ENCODE measurements at regions not wholly inside any gene's neighbourhood (a gene's known extent, or its start where the extent isn't known, plus 50 kb on each side); places are given as distances from the start of the nearest gene placed in this dataset.

GRCh38 chr6:54048782-54049181 lies 62.5 kb upstream of the MLIP start:
- Histone ChIP-seq H3K36me3 (no peaks in the 10 kb centered on the region), H3K9me3 (no peaks in the 10 kb centered on the region), H3K4me3 (no peak overlapping the region), H3K27me3 (no peaks in the 10 kb centered on the region), H3K27ac (no peak overlapping the region), H3K4me1 (ENCODE audit: insufficient read depth) (peaks cover under 1% of the 10 kb centered on the region)
- DNase-seq, result no peak
- no peak for TF ChIP-seq POLR2A (IDR thresholded peaks at IDR 0.05)
- no peak for TF ChIP-seq EP300 (IDR thresholded peaks at IDR 0.05)
- no peak for TF ChIP-seq CTCF (IDR thresholded peaks at IDR 0.05)
- intact Hi-C loops (cut with DNase I), result no loop called here

- no peak for DNase-seq
- Histone ChIP-seq H3K36me3 (no peaks in the 10 kb centered on the region), H3K4me3 (no peak overlapping the region), H3K9me3 (no peaks in the 10 kb centered on the region), H3K27ac (no peak overlapping the region), H3K4me1 (ENCODE audit: insufficient read depth) (peaks cover 2% of the 10 kb centered on the region), H3K27me3 (no peaks in the 10 kb centered on the region)
- WGBS, 3 donors, result 20 to 28% (median 23%) methylated on average over 2 of the region's 2 CpGs
- intact Hi-C loops (cut with DNase I), result no loop called here
- TF ChIP-seq CTCF (IDR thresholded peaks at IDR 0.05), result no peak
- TF ChIP-seq POLR2A (IDR thresholded peaks at IDR 0.05), result no peak
- TF ChIP-seq EP300 (IDR thresholded peaks at IDR 0.05), result no peak
These were observed 60.5 kb upstream of the MLIP start for GRCh38 chr6:54050750-54051149.

GRCh38 chr6:54053881-54054391 lies 57.3 kb upstream of the MLIP start:
- Histone ChIP-seq H3K4me3 (no peak overlapping the region), H3K27ac (no peak overlapping the region), H3K4me1 (ENCODE audit: insufficient read depth) (peaks cover 2% of the 10 kb centered on the region), H3K36me3 (no peaks in the 10 kb centered on the region), H3K9me3 (no peaks in the 10 kb centered on the region), H3K27me3 (no peaks in the 10 kb centered on the region)
- TF ChIP-seq POLR2A (IDR thresholded peaks at IDR 0.05) (no peak), EP300 (IDR thresholded peaks at IDR 0.05) (no peak), CTCF (IDR thresholded peaks at IDR 0.05) (no peak)
- no peak for DNase-seq
- intact Hi-C loops (cut with DNase I), result no loop called here
- 2 to 4% (median 4%) methylated on average over 4 of the region's 4 CpGs for WGBS, 3 donors

- H3K27ac ChIP-seq, result no peak overlapping the region
- TF ChIP-seq EP300 (IDR thresholded peaks at IDR 0.05) (no peak), CTCF (IDR thresholded peaks at IDR 0.05) (no peak), POLR2A (IDR thresholded peaks at IDR 0.05) (no peak)
- 72 to 80% (median 74%) methylated on average over 3 of the region's 3 CpGs for WGBS, 3 donors
- no peaks in the 10 kb centered on the region for H3K27me3 ChIP-seq
- no peaks in the 10 kb centered on the region for H3K36me3 ChIP-seq
- peaks cover 2% of the 10 kb centered on the region for H3K4me1 ChIP-seq (ENCODE audit: insufficient read depth)
- intact Hi-C loops (cut with DNase I), result no loop called here
- H3K9me3 ChIP-seq, result no peaks in the 10 kb centered on the region
- no peak overlapping the region for H3K4me3 ChIP-seq
- no peak for DNase-seq
These were observed 55.1 kb upstream of the MLIP start for GRCh38 chr6:54056105-54056504.
